Omental fat pad (tissue), 3 donors: ENCODE measurements at regions not wholly inside any gene's neighbourhood (a gene's known extent, or its start where the extent isn't known, plus 50 kb on each side); places are given as distances from the start of the nearest gene placed in this dataset.

Source experiments
- ATAC-seq: fragments of 150-250 bp; one replicate; pipeline ENCODE4 v1.9.1; 2016; ENCODE audit warnings: mild to moderate bottlenecking, moderate library complexity; ENCODE audit not compliant: low FRiP score
- DNase-seq: peaks from one replicate; pipeline ENCODE4 v3.0.0-alpha.2; 2019; ENCODE audit warnings: low spot score
- TF ChIP-seq, protein P1 (sequence below), 3 donors: fragments of 450-650 bp; IDR thresholded peaks; one replicate each; pipeline ENCODE4 v1.5.1; 2016 to 2017; ENCODE audit warnings: antibody characterized with exemption in 3 of 3, mild to moderate bottlenecking in 3 of 3, moderate library complexity in 2 of 3

DNA sequence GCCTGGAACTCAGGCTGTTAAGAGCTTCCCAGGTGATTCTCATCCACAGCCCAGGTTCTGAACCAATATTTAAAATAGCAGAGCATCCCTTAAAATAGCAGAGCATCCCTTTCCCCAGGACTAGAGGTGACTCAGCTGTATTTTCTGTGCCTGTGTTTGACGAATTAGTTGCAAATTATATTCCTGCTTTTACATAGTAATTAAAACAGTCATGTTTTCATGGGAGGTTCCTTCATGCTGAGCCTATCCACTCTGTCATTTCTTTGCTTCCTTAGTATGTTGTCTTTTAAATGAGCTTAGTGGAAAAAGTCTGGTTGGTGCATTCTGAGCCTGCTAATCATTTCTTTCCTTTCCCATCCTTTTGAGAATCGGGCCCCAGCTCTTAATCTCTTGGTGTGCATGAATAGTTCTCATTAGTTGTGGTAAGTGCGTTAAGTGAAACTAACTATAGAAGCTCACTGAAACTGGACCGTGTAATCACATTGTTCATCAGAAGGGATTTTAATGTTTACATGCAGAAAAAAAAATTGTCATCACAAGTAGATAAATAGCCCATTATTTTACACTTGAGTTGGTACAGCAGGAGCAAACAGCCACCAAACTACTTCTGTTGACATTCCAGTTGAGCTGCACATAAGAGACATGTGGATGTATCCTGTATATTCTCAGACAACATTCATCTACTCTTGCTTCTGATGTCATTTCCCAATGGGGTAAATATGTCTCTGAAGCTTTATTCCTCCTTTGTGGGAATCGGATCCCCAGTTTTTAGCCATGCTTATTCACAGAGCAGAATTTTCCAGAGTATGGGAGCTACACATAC lies 596.9 kb upstream of the WWC1 start:
- ATAC-seq (no peak), DNase-seq (no peak)
- TF ChIP-seq, protein P1, sequence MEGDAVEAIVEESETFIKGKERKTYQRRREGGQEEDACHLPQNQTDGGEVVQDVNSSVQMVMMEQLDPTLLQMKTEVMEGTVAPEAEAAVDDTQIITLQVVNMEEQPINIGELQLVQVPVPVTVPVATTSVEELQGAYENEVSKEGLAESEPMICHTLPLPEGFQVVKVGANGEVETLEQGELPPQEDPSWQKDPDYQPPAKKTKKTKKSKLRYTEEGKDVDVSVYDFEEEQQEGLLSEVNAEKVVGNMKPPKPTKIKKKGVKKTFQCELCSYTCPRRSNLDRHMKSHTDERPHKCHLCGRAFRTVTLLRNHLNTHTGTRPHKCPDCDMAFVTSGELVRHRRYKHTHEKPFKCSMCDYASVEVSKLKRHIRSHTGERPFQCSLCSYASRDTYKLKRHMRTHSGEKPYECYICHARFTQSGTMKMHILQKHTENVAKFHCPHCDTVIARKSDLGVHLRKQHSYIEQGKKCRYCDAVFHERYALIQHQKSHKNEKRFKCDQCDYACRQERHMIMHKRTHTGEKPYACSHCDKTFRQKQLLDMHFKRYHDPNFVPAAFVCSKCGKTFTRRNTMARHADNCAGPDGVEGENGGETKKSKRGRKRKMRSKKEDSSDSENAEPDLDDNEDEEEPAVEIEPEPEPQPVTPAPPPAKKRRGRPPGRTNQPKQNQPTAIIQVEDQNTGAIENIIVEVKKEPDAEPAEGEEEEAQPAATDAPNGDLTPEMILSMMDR (IDR thresholded peaks at IDR 0.05) = no peak

DNA sequence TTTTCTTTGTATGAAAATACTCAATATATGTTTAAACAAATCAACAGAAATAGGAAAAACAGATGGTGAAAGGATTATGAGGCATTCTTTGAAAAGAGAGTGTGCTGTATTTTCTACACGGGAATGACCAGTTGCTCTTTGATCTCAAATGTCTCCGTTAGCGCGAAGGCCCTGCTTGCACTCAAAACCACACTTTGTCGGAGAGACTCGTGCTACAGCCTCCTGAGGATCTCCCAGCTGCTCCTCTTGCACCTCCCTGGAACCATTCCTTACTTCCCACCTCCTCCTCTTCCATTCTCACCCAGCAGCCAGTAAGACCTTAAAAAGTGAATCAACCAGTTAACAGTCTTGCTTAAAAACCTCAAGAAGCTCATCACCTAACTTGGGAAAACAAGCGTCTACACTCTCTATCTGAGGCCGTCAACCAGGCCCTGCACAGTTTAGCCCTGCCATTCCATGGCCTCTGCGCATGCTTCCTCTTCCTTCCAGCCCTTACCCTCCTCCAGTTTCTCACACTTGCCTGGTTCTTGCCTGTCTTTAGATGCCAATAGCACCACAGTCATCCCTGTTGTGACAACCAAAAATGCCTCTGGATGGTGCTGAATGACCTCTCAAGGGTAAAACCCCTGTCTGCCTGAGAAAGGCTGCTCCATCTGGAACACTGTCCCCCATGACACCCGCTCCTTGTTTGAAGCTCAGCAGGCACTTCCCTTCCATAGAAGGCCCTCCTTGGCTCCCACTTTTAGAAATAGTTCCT lies 594.7 kb upstream of the WWC1 start:
- ATAC-seq (no peak), DNase-seq (no peak)
- TF ChIP-seq, protein P1 (IDR thresholded peaks at IDR 0.05) = no peak

- DNase-seq = no peak
- TF ChIP-seq, protein P1 (IDR thresholded peaks at IDR 0.05) = no peak
- ATAC-seq = peak; percentile 82
Measured at GRCh38 chr5:167699432-167699831, 592.0 kb upstream of the WWC1 start.

DNA sequence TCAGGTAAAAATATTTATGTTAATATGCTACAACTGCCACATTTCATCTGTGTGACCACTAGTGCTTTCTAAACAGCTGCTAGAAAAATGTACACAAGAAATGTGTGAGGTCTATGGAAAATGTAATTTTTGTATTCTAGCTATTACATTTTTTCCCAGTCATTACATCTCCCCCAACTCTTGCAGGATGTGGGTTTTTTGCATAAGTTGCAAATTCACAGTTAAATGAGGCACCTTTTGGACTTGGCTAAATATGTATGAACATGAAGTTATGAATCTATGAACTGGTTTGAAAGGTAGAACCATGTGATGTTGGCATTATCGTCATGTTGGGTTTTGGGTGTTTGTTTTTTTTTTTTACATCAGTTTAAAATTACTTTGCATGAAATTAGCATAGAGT lies 590.4 kb upstream of the WWC1 start:
- no peak for ATAC-seq
- TF ChIP-seq, protein P1 (IDR thresholded peaks at IDR 0.05) = no peak
- no peak for DNase-seq

- no peak for ATAC-seq
- TF ChIP-seq, protein P1 (IDR thresholded peaks at IDR 0.05) = no peak
Measured at GRCh38 chr5:167702014-167702413, 589.4 kb upstream of the WWC1 start.

DNA sequence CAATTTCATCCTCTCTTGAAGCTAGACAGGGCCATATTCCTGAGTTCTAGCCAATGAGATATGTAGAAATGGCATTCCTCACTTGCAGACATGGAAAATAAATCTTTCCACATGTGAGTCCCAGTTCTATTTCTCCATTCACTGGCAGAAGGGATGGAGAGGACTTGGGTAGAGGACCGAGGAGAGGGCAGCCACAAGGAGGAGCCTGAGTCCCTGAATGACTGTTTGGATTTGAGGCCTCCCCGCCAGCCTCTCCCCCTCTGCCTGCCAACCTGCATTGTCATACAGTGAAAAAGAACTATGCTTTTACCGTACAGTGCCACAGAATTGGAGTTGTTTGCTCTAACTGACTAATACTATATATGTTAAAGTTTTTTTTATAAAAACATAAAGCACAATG lies 583.0 kb upstream of the WWC1 start:
- TF ChIP-seq, protein P1 (IDR thresholded peaks at IDR 0.05) = no peak
- ATAC-seq (no peak), DNase-seq (no peak)

More at GRCh38 chr5:167702014-167702413, 589.4 kb upstream of the WWC1 start:
- DNase-seq = no peak
